IPS-NIHi11 (cell line): ENCODE measurements at regions not wholly inside any gene's neighbourhood (a gene's known extent, or its start where the extent isn't known, plus 50 kb on each side); places are given as distances from the start of the nearest gene placed in this dataset.
A peak's percentile ranks its signal among the peaks of the same experiment; 100 is the strongest.
"Not testable (repeated sequence)": the region's sequence is repeated elsewhere in the genome, so short reads cannot be mapped to it uniquely, and the experiment has no call there.

Source experiments
- DNase-seq: peaks from one replicate; pipeline ENCODE4 v3.0.0; 2012; ENCODE audit warnings: mixed read lengths, low spot score

GRCh38 chr4:22630161-22630975, 62.4 kb upstream of the GBA3 start:
- not testable (repeated sequence) for DNase-seq

- DNase-seq: not testable (repeated sequence)
Measured at GRCh38 chr4:22631167-22631566, 61.6 kb upstream of the GBA3 start.

- DNase-seq: no peak
Measured at GRCh38 chr4:22634541-22635181, 58.1 kb upstream of the GBA3 start.

- not testable (repeated sequence) for DNase-seq
Measured at GRCh38 chr4:22635182-22635549, 57.6 kb upstream of the GBA3 start.

- peak; percentile 24 for DNase-seq
Measured at GRCh38 chr4:22635692-22636091, 57.0 kb upstream of the GBA3 start.

GRCh38 chr4:22637306-22637705, 55.4 kb upstream of the GBA3 start:
- no peak for DNase-seq
